IPS-18c (cell line): ENCODE measurements at regions not wholly inside any gene's neighbourhood (a gene's known extent, or its start where the extent isn't known, plus 50 kb on each side); places are given as distances from the start of the nearest gene placed in this dataset.
"Not testable (repeated sequence)": the region's sequence is repeated elsewhere in the genome, so short reads cannot be mapped to it uniquely, and the experiment has no call there.

Source experiments
- H3K4me3 ChIP-seq: 2 replicates; pipeline ENCODE4 v1.7.0; 2013; ENCODE audit warnings: low read depth, mild to moderate bottlenecking, low read length, moderate library complexity; ENCODE audit not compliant: insufficient read depth
- H3K9me3 ChIP-seq: one replicate; pipeline ENCODE4 v1.6.1; 2013; ENCODE audit warnings: mild to moderate bottlenecking, low read length, moderate library complexity; ENCODE audit not compliant: control insufficient read depth, insufficient read depth

GRCh38 chr10:47578547-47578946 lies 55.1 kb upstream of the AGAP9 start:
- H3K4me3 ChIP-seq, H3K9me3 ChIP-seq: not testable (repeated sequence)
